DMS79 (cell line): ENCODE measurements at regions not wholly inside any gene's neighbourhood (a gene's known extent, or its start where the extent isn't known, plus 50 kb on each side); places are given as distances from the start of the nearest gene placed in this dataset.

Experiments used
- DNase-seq: peaks from one replicate; lab custom pipeline; 2025; lab: John Stamatoyannopoulos, UW

DNA sequence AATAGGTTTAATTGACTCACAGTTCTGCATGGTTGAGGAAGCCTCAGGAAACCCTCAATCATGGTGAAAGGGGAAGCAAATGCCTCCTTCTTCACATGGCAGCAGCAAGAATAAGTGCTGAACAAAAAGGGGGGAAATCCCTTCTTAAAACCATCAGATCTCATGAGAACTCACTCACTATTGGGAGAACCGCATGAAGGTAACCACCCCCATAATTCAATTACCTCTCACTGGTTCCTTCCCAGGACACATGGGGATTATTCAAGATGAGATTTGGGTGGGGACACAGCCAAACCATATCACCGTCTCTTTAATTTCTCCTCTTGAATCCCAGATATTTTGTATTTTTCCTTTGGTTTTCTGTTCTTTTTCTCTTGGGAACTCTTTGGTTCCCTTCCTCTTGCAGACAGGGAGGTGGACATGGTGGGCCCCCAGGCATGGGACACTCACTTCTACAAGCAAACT, 223.6 kb downstream of the TBXT start:
- no peak for DNase-seq

GRCh38 chr6:165941786-165942185, 225.9 kb downstream of the TBXT start:
- no peak for DNase-seq

- no peak for DNase-seq
These were observed 226.3 kb downstream of the TBXT start for GRCh38 chr6:165941249-165941775.

GRCh38 chr6:165940366-165940765, 227.3 kb downstream of the TBXT start:
- no peak for DNase-seq

DNA sequence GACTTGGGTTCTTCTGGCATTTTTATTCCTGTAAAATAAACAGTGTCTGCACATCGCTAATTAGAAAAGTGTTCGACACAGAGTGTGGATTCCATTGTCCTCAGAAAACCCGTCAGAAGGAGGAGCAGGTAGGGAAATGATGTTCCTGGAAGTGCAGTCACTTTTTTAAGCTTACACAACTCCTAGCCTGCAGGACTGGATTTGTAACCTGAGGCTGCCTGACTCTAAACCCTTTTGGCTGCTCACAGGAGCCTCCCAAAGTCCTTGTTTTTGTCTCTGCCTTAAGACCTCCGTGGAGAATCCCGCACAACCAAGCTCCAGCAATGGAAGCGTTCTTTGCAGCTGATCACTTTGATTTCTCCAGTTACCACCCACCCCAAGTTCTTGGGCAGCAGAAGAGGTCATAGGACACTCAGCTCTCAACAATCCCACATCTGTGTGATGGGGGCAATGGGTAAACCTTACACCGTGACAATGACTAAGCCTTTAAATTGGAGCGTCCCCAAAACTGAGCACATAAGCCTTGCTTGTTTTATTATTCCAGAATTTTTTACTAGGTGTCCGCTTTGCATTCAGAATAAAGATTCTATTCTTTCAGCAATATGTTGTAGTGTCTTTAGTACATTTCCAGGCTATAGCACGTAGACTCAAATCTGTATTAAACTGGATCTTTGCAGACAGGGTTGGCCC, 227.9 kb downstream of the TBXT start:
- DNase-seq, result no peak

DNA sequence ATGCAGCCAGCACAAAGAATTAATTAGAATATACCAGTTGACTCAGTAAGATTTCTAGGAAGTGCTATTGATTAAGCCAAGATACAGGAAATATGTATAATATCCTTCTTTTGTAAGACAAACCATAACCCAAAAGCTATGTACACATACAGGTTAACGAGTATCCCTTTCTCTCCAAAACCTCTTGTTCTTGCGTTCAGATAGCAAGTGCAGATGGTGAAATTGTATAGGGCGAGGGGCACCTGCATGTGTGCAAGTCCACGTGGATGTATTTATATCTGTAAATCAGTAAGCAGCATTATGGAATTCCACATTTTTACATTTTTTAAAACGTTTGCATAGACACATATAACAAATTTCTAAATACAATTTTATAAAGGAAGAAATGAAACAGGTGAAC, 228.6 kb downstream of the TBXT start:
- DNase-seq, result no peak

- DNase-seq, result no peak
These were observed 229.9 kb downstream of the TBXT start for GRCh38 chr6:165937564-165938358.

GRCh38 chr6:165936660-165937059, 231.0 kb downstream of the TBXT start:
- no peak for DNase-seq

DNA sequence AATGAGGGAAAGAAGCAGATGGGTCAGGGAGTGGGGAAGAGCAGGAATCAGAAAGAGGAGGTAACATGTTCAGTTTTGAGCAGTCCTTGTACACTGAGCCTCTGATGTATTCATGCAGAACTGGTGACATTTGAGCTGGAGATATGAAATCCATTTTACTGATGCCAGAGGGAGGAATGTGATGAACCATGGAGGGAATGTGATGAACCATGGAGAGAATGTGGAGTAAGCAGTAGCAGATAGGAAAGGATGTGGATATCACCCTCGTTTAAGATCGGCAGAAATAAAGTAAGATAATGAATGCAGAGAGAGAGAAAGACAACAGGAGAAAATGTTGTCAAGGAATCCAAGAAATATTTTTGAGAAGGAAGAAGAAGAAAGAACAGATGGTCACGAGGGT, 231.6 kb downstream of the TBXT start:
- DNase-seq, result no peak

DNA sequence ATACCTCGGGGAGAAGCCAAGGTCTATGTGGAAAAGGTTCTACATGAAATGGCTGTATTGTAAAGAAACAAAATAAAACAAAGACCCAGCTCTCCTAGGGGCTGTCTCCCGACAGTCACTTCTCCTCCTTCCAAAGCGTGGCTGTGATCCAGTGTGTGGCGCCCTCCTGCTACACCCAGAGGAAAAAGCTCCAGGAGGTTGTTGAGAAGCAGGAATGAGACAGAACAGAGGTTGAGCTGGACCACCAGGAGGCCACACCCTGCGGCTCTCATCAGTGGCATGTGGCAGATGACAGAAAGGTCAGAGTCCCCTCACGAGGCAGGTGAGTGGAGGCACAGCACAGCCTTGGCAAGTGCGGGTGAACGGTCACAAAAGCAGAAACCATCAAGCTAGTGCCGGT, 236.0 kb downstream of the TBXT start:
- no peak for DNase-seq

GRCh38 chr6:165930668-165931214, 236.9 kb downstream of the TBXT start:
- no peak for DNase-seq

GRCh38 chr6:165929607-165930006, 238.0 kb downstream of the TBXT start:
- DNase-seq, result no peak

GRCh38 chr6:165926378-165926777, 241.3 kb downstream of the TBXT start:
- no peak for DNase-seq

DNA sequence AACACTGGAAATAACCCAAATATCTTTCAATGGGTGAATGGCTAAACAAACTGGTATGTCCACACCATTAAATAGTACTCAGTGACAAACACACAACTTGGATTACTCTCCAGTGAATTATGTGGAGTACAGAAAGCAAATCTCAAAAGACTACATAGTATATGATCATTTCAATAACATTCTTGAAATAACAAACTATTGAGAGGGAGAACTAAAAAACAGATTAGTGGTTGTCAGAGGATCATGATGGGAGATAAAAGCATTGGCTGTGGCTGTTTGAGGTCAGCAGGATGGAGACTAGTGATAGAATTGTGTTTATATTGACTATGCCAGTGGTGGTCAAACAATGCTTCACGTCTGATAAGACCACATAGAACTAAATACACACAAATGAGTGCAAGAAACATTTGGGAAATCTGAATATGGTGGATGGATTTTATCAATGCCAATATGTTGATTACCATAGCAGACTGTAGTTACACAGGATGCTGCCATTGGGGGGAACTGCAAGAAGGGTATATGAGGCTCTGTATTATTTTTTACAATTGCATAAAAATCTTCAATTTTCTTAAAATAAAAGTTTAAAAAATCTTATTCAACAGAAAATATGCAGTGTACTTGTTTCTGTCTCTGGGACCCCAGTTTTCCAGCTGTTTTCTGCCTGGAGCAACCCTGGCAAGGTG, 242.0 kb downstream of the TBXT start:
- no peak for DNase-seq

DNA sequence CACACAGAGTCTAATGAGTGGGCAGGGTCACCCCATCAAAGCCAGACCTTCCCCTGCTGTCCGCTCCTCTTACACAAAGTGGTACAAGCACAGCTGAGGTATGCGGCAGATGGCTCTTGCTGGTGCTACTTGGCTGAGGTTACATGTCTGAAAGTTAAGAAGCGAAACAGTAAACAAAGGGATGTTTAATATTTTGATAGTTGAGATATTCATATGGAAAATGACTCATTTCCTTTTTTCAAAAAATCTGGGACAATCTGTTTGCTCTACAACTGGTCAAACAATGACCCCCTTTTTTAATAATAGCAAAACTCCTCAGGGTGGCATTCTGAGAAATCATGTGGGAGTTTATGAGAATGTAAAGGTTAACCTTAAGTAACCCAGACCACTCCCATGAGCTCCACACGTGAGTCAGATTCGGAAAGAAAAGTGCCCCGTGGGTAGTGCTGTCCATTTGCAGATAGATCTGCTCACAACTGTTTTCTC, 245.3 kb downstream of the TBXT start:
- DNase-seq, result no peak

DNA sequence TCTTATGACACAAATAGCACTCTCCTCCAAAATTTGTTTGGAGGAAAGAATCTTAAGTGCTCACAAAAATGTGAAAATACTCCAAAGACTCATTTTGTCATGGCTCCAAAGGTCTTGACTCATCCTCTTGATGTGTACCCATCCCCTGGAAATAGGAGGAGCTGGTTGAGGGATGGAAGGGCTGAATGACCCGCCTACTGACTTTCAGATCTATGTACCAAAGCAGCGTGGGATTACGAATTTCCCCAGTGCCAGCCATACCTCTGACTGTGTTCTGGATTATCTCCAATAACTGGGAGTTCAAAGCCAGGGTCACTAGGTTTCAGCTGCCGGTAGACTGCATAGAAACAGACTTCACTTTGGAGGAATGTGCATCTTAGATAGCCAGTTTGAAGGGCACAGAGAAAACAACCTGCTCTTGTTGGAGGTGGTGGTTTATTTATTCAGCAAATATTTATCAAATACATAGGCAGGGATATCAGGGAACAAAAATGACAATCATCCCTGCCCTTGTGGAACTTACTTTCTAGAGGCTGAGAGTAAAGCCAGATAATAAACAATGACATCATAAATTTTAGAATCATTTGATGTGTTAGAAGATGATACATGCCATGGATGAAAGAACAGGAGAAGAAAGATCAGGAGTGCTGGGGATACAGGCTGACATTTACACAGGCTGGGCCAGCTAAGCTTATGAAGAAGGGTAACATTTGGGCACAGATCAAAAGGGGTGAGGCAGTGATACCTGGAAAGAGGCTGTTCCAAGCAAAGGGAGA, 246.6 kb downstream of the TBXT start:
- DNase-seq, result no peak

DNA sequence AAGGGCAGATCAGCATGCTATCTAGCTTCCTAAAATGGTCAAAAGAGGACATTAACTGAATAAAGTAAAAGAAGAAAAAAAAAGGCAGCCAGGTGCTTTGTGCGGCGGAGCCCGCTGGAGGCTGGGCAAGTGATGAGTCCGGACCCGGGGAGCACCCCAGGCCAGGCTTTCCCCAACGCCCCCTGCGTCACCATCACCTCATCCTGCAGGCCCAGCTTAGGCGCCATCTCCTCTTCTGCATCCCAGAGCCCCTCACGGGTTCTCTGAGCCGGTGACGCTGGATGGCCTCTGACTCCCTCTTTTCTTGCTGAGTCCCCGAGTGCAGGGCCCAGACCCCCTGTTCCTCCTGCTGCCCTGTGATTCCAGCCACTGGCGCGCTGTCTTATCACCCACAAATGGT, 250.1 kb downstream of the TBXT start:
- DNase-seq, result no peak

GRCh38 chr6:165915022-165915770, 252.2 kb upstream of the PDE10A start:
- no peak for DNase-seq

DNA sequence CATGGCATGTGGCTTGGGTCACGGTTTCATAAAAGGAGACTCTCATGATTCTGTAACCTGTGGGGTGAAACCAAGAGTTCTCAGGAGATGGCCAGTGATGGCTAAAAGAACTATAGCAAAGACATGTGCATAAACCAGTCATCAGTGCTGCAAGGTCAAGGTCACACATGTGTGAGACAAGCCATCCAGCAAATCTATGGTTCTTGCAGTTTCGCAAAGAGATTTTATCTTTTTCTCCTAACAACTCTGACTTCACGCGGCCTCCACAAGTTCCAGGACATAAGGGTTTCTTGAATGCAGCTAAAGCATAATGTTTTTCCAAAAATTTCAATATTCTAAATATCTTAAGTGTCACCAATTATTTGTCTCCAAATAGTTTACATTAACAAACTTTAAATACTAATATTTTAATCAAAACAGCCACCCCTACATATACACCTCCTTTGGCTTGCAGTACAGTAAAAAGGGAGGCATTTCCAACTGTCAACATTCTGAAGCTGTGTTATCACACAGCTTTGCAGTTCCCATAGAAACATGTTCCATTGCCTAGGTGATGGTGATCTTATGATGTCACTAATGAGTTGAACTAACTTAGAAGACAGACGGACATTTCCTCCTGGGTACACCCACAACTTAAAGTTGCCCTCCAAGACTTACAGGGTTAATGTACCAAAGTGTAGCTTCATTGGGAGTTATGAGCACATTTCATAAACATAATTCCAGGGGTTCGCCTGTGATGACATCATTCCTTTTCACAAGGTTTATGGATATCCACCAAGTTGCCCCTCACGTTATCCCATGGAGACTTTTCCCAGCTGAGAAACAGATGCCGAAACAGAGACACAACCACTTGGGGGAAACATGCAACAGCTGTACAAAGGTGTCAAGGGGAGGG, 250.9 kb upstream of the PDE10A start:
- DNase-seq, result no peak
